A549 (cell line): ENCODE measurements at regions not wholly inside any gene's neighbourhood (a gene's known extent, or its start where the extent isn't known, plus 50 kb on each side); places are given as distances from the start of the nearest gene placed in this dataset.

ENCODE experiments used
- ATAC-seq, 2 experiments: fragments of 200-7000 bp in 1 of 2; fragments of >200 bp in 1 of 2; cut with Nextera tagmentation in 1 of 2; cut with Tn5 transposase in 1 of 2; 3 replicates each; pipeline versions ENCODE4 v1.8.0 to v1.9.1; 2018 to 2020; ENCODE audit warnings: mild to moderate bottlenecking in 1 of 2, moderate library complexity in 1 of 2
- CTCF ChIA-PET: fragments of 300-600 bp; sonication (Branson Sonifier 250); formaldehyde crosslinking; extraction: SDS; loops from one replicate; lab custom pipeline; 2021; ENCODE audit warnings: antibody characterized with exemption, inconsistent platforms; lab: Yijun Ruan, JAX
- POLR2A ChIA-PET: fragments of 350-600 bp; formaldehyde crosslinking; extraction: SDS; loops from one replicate; lab custom pipeline; 2021; ENCODE audit warnings: antibody characterized with exemption, inconsistent platforms; lab: Yijun Ruan, JAX
- DNase-seq, 2 experiments: peaks; one replicate each; pipeline versions ENCODE4 v3.0.0 to v3.0.0-alpha.2; 2011 to 2016; ENCODE audit warnings: low read depth in 1 of 2, low spot score in 1 of 2
- FAIRE-seq: peaks from 2 replicates; lab custom pipeline; 2011; peaks lifted over from hg19 to GRCh38; lab: Jason Lieb, UNC
- H3K27ac ChIP-seq, 2 experiments: fragments of >200 bp; sonication (Bioruptor Twin); formaldehyde crosslinking; 3 replicates each; pipeline ENCODE4 v1.5.1; 2016 to 2017
- H3K4me1 ChIP-seq: fragments of >200 bp; sonication (Bioruptor Twin); formaldehyde crosslinking; 3 replicates; pipeline ENCODE4 v1.6.1; 2016
- H3K4me2 ChIP-seq: fragments of >200 bp; sonication (Bioruptor Twin); formaldehyde crosslinking; 3 replicates; pipeline ENCODE4 v1.6.1; 2016
- H3K4me3 ChIP-seq: fragments of >200 bp; sonication (Bioruptor Twin); formaldehyde crosslinking; 3 replicates; pipeline ENCODE4 v1.5.1; 2016
- H3K9me3 ChIP-seq: fragments of >200 bp; sonication (Bioruptor Twin); formaldehyde crosslinking; 3 replicates; pipeline ENCODE4 v1.6.1; 2016
- BHLHE40 ChIP-seq: IDR thresholded peaks from 2 replicates; pipeline ENCODE4 v1.6.1; 2012; ENCODE audit warnings: low read depth, low read length, inconsistent platforms
- CBX2 ChIP-seq: fragments of 200-600 bp; sonication (generic); IDR thresholded peaks from 2 replicates; pipeline ENCODE4 v1.6.1; 2016; ENCODE audit warnings: low read depth, mild to moderate bottlenecking, borderline replicate concordance
- CEBPB ChIP-seq, 2 experiments: fragments of >200 bp in 1 of 2; sonication (Bioruptor Twin) in 1 of 2; formaldehyde crosslinking in 1 of 2; IDR thresholded peaks; 2 replicates each; pipeline ENCODE4 v1.6.1; 2012 to 2016
- CHD2 ChIP-seq: fragments of 150-350 bp; IDR thresholded peaks from 2 replicates; pipeline ENCODE4 v1.6.1; 2014; ENCODE audit warnings: low read length; ENCODE audit not compliant: partially characterized antibody
- EHF ChIP-seq: fragments of 250-450 bp; sonication (Bioruptor Pico); IDR thresholded peaks from 2 replicates; pipeline ENCODE4 v1.5.0; 2020; ENCODE audit warnings: mild to moderate bottlenecking
- FOSB ChIP-seq: fragments of 250-450 bp; sonication (Bioruptor Pico); IDR thresholded peaks from 2 replicates; pipeline ENCODE4 v1.5.0; 2020; ENCODE audit warnings: mild to moderate bottlenecking, moderate library complexity
- GATA3 ChIP-seq: IDR thresholded peaks from 2 replicates; pipeline ENCODE4 v1.6.1; 2012; ENCODE audit warnings: borderline replicate concordance
- HES2 ChIP-seq: fragments of >200 bp; sonication (Bioruptor Twin); formaldehyde crosslinking; IDR thresholded peaks from 2 replicates; pipeline ENCODE4 v1.6.1; 2016
- HEYL ChIP-seq: fragments of 250-450 bp; sonication (Bioruptor Pico); IDR thresholded peaks from 2 replicates; pipeline ENCODE4 v1.8.0; 2021; ENCODE audit warnings: mild to moderate bottlenecking, moderate library complexity
- KDM1A ChIP-seq: fragments of 200-600 bp; sonication (generic); IDR thresholded peaks from 2 replicates; pipeline ENCODE4 v1.6.1; 2016; ENCODE audit warnings: low read depth, mild to moderate bottlenecking
- KDM5A ChIP-seq: fragments of 200-600 bp; sonication (generic); IDR thresholded peaks from 2 replicates; pipeline ENCODE4 v1.6.1; 2016; ENCODE audit warnings: antibody characterized with exemption, mild to moderate bottlenecking
- MAFK ChIP-seq: fragments of 450-650 bp; IDR thresholded peaks from 2 replicates; pipeline ENCODE4 v1.6.1; 2014; ENCODE audit not compliant: partially characterized antibody
- MAX ChIP-seq: IDR thresholded peaks from 2 replicates; pipeline ENCODE4 v1.6.1; 2012
- NFE2L2 ChIP-seq: fragments of 150-350 bp; conservative IDR thresholded peaks from 2 replicates; pipeline ENCODE4 v1.6.1; 2014; ENCODE audit warnings: low read length
- PBX3 ChIP-seq: IDR thresholded peaks from 2 replicates; pipeline ENCODE4 v1.6.1; 2012
- PHF8 ChIP-seq: fragments of 200-600 bp; sonication (generic); IDR thresholded peaks from 2 replicates; pipeline ENCODE4 v1.6.1; 2016; ENCODE audit warnings: low read depth, mild to moderate bottlenecking, antibody characterized with exemption, moderate library complexity, borderline replicate concordance
- RARB ChIP-seq: fragments of 250-450 bp; sonication (Bioruptor Pico); IDR thresholded peaks from 2 replicates; pipeline ENCODE4 v1.8.0; 2021; ENCODE audit warnings: mild to moderate bottlenecking, moderate library complexity
- RNF2 ChIP-seq: fragments of 200-600 bp; sonication (generic); IDR thresholded peaks from 2 replicates; pipeline ENCODE4 v1.6.1; 2016; ENCODE audit warnings: low read depth, mild to moderate bottlenecking, antibody characterized with exemption, moderate library complexity, borderline replicate concordance
- SMC3 ChIP-seq: fragments of >200 bp; sonication (Bioruptor Twin); formaldehyde crosslinking; IDR thresholded peaks from 3 replicates; pipeline ENCODE4 v1.6.1; 2018; ENCODE audit warnings: inconsistent platforms
- ZC3H11A ChIP-seq: fragments of 450-650 bp; IDR thresholded peaks from 2 replicates; pipeline ENCODE4 v1.6.1; 2014; ENCODE audit warnings: antibody characterized with exemption, mild to moderate bottlenecking
- ZFP36 ChIP-seq: fragments of 450-650 bp; IDR thresholded peaks from 2 replicates; pipeline ENCODE4 v1.6.1; 2014; ENCODE audit warnings: borderline replicate concordance; ENCODE audit not compliant: partially characterized antibody
- ZSCAN20 ChIP-seq: fragments of 250-450 bp; sonication (Bioruptor Pico); IDR thresholded peaks from 2 replicates; pipeline ENCODE4 v1.8.0; 2022; ENCODE audit warnings: mild to moderate bottlenecking, moderate library complexity
- WGBS: methylation state at CpG from one replicate; pipeline ENCODE4 v1.1.6; 2017; ENCODE audit errors: missing lambda C conversion rate; 5-methylcytosine and 5-hydroxymethylcytosine counted together
- TF ChIP-seq, protein P1 (sequence below): fragments of >200 bp; sonication (Bioruptor Twin); formaldehyde crosslinking; IDR thresholded peaks from 3 replicates; pipeline ENCODE4 v1.5.1; 2016
- TF ChIP-seq, protein P2 (sequence below): fragments of 450-650 bp; IDR thresholded peaks from 2 replicates; pipeline ENCODE4 v1.6.1; 2014; ENCODE audit warnings: antibody characterized with exemption

- no peak for FAIRE-seq
- TF ChIP-seq KDM1A (no peak), MAX (no peak), ZFP36 (no peak), RARB (CRISPR knock-in tag) (no peak), BHLHE40 (no peak), CBX2 (no peak), PBX3 (no peak), HEYL (no peak), RNF2 (no peak), CEBPB (IDR thresholded peaks at IDR 0.05) (no peak), FOSB (CRISPR knock-in tag) (no peak), PHF8 (no peak)
- TF ChIP-seq, protein P1, sequence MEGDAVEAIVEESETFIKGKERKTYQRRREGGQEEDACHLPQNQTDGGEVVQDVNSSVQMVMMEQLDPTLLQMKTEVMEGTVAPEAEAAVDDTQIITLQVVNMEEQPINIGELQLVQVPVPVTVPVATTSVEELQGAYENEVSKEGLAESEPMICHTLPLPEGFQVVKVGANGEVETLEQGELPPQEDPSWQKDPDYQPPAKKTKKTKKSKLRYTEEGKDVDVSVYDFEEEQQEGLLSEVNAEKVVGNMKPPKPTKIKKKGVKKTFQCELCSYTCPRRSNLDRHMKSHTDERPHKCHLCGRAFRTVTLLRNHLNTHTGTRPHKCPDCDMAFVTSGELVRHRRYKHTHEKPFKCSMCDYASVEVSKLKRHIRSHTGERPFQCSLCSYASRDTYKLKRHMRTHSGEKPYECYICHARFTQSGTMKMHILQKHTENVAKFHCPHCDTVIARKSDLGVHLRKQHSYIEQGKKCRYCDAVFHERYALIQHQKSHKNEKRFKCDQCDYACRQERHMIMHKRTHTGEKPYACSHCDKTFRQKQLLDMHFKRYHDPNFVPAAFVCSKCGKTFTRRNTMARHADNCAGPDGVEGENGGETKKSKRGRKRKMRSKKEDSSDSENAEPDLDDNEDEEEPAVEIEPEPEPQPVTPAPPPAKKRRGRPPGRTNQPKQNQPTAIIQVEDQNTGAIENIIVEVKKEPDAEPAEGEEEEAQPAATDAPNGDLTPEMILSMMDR, result no peak
- Histone ChIP-seq H3K4me1 (no peaks in the 10 kb centered on the region), H3K9me3 (no peaks in the 10 kb centered on the region), H3K4me3 (no peak overlapping the region), H3K27ac (no peak overlapping the region), H3K4me2 (no peak overlapping the region)
- POLR2A ChIA-PET, result no interaction called here
- CTCF ChIA-PET, result no interaction called here
- 7% methylated on average over 2 of the region's 2 CpGs for WGBS
- DNase-seq, result no peak
- no peak for ATAC-seq
These were observed 451.3 kb downstream of the AJAP1 start for GRCh38 chr1:5105744-5106143.

GRCh38 chr1:5099558-5099957 lies 445.1 kb downstream of the AJAP1 start:
- no peak overlapping the region for H3K4me3 ChIP-seq
- no peak overlapping the region for H3K27ac ChIP-seq
- CTCF ChIA-PET, result no interaction called here
- FAIRE-seq (no peak), ATAC-seq (no peak), DNase-seq (no peak)
- POLR2A ChIA-PET, result no interaction called here
- TF ChIP-seq KDM1A, result no peak
- TF ChIP-seq HES2, result no peak
- TF ChIP-seq, protein P1, result no peak
- TF ChIP-seq, protein P2, sequence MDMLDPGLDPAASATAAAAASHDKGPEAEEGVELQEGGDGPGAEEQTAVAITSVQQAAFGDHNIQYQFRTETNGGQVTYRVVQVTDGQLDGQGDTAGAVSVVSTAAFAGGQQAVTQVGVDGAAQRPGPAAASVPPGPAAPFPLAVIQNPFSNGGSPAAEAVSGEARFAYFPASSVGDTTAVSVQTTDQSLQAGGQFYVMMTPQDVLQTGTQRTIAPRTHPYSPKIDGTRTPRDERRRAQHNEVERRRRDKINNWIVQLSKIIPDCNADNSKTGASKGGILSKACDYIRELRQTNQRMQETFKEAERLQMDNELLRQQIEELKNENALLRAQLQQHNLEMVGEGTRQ, result no peak
- no peak for TF ChIP-seq SMC3
- no peak for TF ChIP-seq CEBPB (IDR thresholded peaks at IDR 0.05)
- no peak for TF ChIP-seq KDM5A
- TF ChIP-seq GATA3, result no peak
- TF ChIP-seq CHD2, result no peak
- no peak for TF ChIP-seq EHF
- TF ChIP-seq NFE2L2, result no peak
- no peak for TF ChIP-seq ZSCAN20 (CRISPR knock-in tag)
- no peak for TF ChIP-seq MAFK
- TF ChIP-seq ZC3H11A, result no peak
- no peak overlapping the region for H3K4me2 ChIP-seq
- H3K9me3 ChIP-seq, result no peaks in the 10 kb centered on the region
- no peaks in the 10 kb centered on the region for H3K4me1 ChIP-seq
- 4% methylated on average over 2 of the region's 2 CpGs for WGBS
